Loucy (cell line): ENCODE measurements at regions not wholly inside any gene's neighbourhood (a gene's known extent, or its start where the extent isn't known, plus 50 kb on each side); places are given as distances from the start of the nearest gene placed in this dataset.

Experiments used
- EZH2phosphoT487 ChIP-seq: fragments of 200-600 bp; IDR thresholded peaks from 2 replicates; pipeline ENCODE4 v1.6.1; 2018; ENCODE audit warnings: antibody characterized with exemption, mild to moderate bottlenecking, moderate library complexity, borderline replicate concordance
- TF ChIP-seq, protein P1 (sequence below): fragments of 200-600 bp; sonication (generic); conservative IDR thresholded peaks from 2 replicates; pipeline ENCODE4 v1.5.1; 2014; ENCODE audit warnings: mild to moderate bottlenecking, antibody characterized with exemption, low read length

DNA sequence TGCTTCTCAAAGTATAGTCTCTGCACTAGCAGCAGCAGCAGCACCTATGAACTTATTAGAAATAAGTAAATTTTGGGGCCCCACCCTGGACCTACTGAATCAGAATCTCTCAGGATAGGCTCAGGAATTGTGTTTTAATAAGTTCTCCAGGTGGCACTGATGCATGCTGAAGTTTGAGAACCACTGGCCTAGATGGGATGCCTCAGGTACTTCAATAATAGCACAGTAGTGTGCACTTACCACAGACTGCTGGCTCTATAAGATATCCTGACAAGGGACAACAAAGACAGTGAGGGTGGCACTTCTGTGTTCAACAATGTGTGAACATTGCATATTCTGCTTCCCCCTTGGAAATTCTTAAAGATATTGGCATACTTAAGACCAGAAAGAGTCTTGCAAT is 64.7 kb upstream of the HABP2 start:
- TF ChIP-seq, protein P1, sequence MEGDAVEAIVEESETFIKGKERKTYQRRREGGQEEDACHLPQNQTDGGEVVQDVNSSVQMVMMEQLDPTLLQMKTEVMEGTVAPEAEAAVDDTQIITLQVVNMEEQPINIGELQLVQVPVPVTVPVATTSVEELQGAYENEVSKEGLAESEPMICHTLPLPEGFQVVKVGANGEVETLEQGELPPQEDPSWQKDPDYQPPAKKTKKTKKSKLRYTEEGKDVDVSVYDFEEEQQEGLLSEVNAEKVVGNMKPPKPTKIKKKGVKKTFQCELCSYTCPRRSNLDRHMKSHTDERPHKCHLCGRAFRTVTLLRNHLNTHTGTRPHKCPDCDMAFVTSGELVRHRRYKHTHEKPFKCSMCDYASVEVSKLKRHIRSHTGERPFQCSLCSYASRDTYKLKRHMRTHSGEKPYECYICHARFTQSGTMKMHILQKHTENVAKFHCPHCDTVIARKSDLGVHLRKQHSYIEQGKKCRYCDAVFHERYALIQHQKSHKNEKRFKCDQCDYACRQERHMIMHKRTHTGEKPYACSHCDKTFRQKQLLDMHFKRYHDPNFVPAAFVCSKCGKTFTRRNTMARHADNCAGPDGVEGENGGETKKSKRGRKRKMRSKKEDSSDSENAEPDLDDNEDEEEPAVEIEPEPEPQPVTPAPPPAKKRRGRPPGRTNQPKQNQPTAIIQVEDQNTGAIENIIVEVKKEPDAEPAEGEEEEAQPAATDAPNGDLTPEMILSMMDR: no peak
- TF ChIP-seq EZH2phosphoT487: no peak
